Activated CD4-positive, alpha-beta T cell treated with anti-CD3 and anti-CD28 coated beads, Interleukin-2, Interleukin-4, amounts not matched to agents 100 ng/mL and 50 ng/mL, durations not matched to agents 16 hours and 8 hours (primary cell): ENCODE measurements at regions not wholly inside any gene's neighbourhood (a gene's known extent, or its start where the extent isn't known, plus 50 kb on each side); places are given as distances from the start of the nearest gene placed in this dataset.

Source experiments
- DNase-seq: peaks from one replicate; pipeline ENCODE4 v3.0.0-alpha.2; 2020; ENCODE audit warnings: low spot score

DNA sequence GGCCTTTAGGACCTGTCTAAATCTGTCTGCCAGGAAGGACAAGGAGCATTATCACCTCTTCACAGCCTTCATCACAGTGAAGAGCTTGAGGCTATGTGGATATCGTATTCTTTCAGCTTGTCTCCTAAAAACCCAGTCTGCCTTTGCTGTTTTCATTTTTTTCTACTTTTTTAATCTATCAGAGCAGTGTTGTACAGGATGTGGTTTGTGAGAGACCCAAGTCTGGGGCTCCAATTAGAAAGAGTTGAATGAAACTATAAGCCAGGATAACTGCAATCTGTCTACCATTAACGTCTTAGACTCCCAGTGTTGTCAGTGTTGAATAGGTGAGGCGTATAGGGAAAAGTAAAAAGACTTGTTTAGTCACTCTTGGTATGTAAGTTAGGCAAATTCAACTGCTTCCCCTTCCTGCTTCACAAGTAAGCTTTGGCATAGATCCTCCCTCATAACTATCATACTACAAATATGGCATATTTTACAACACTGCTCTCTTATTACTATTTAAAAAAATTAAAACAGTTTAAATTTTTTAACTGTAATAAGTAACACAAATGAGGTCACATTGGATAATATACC lies 1225.8 kb upstream of the PRMT6 start:
- DNase-seq = no peak

DNA sequence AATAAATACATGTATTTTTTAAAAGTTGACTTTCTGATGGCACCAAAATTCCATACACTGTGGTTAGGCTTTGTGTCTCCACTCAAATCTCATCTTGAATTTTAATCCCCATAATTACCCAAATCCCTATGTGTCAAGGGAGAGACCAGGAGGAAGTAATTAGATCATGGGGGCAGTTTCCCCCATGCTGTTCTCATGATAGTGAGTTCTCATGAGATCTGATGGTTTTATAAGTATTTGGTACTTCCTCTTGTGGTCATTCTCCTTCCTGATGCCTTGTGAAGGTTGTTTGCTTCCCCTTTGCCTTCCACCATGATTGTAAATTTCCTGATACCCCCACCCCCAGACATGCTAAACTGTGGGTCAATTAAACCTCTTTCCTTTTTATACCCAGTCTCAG lies 1218.4 kb upstream of the PRMT6 start:
- no peak for DNase-seq

DNA sequence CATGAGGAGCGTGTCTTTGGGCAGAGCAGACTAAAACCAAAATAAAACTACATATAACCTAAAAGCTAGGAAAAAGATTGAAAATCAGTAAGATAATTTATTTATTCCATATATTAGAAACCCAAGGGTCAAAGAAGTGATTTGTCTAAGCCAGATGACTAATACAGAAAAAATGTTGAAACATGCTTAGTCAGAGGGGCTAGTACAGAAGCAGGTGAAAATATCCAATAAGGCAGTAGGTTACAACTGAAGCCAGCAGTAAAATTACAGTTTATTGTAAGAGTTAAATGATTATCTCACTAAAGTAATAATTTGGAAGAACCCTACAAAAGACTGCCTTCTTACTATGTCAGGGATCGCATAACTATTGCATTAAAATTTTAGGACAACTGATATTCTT lies 1190.9 kb upstream of the PRMT6 start:
- DNase-seq = no peak

DNA sequence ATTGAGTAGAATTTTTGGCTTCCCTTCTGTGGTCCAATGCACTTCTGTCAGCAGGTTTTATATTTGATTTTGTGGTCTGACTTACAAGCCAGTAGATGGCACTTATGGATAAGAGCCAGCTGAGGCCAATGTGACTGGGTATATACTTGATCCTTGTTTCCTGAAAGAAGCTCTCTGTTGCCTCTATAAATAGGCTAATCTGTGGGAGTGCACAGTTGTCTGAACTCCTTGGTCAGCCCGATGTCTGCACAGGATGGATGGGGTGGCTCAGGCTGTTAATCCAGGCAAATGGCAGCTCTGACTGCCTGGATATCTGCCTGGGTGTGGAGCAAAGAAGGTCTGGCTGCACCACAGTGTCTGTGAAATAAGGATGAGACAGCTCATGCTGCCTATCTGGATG lies 1183.7 kb upstream of the PRMT6 start:
- no peak for DNase-seq

DNA sequence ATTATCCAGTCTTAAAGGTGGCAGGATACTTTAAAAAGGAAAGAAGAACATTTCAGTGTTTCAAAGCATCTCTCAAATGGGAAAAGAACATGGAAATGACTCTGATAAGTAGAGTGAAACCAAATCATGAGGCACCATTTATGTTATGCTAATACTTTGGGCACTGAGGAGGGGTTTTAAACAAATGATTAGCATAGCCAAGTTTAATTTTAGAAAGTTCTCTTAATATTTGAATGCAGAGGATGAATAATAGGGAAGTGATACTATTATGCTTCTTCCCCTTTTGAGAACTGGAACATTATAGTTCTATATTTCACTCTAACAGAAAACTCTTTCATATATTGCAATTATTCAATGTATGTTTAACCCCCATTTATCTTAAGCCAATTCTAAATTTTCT lies 1181.9 kb upstream of the PRMT6 start:
- no peak for DNase-seq

DNA sequence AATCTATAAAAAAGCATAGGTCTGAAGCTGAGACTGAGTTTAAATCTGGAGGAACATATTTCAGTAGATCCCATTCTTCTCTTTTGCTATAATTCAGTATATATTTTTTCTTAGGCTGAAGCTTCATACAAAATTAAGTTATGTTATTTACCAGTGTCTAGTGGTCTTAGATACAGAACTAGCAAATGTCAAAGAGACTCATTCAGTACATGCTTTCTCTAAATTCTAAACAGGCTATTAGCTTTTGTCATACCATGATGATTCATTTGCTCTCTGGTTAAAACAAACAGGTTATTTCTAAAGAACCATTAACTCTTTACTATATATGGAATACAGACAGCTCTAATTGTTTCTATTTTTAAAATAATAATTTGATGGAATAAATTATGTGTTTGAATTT lies 1170.2 kb upstream of the PRMT6 start:
- DNase-seq = no peak

DNA sequence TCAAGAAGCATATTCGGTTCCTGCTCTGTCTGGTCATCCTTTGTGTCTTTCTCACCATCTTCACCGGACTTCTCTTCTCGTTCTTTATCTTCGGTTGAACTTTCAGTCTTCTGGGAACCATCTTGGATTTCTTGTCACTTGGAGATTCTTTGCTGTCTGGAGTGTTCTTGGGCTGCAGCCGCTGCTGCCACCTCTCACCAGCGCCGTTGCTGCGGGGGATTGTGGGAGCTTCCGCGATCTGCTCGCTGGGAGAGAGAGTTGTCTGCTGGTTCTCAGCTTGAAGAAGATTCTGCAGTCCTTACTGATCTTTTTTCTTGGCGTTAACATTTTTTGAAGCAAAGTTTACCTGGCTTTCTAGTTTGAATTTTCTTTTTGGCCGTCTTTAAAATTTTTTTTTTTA lies 1165.2 kb upstream of the PRMT6 start:
- no peak for DNase-seq

DNA sequence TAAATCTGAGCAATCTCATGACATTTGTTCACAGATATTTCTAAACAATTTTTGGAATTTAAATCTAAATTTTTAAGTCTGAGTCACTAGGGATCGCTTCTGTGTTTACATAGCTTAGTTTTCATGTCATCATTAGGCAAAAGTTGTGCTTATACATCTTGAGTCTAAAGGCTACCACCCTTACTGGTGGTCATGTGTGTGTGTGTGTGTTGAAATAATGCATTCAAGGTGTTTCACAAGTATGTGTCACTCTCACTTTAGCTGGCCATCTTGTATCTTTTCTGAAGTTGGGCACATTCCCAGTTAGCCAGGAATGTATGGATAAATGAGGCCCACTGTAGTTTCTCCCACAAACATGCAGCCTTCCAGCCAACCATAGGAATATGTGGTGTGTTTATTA lies 1162.5 kb upstream of the PRMT6 start:
- no peak for DNase-seq

DNA sequence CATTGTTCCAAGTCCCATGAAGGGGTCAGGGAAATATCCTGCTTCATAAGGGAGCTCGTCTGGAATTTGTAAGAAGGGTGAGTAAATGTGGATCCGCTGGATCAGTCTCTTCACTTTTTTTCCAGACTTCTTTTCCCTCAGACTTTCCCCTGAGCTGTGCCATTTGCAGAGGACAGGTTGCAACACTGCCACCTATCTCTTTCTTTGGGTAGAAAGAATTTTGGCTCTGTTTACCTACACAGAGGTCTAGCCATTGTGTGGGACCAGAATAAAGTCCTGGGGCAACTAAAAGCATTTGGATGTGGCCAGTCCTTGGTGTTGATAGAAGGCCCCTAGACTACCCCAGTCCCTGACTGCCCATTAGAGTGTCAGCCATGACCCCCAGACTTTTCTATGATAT lies 1146.7 kb upstream of the PRMT6 start:
- no peak for DNase-seq

DNA sequence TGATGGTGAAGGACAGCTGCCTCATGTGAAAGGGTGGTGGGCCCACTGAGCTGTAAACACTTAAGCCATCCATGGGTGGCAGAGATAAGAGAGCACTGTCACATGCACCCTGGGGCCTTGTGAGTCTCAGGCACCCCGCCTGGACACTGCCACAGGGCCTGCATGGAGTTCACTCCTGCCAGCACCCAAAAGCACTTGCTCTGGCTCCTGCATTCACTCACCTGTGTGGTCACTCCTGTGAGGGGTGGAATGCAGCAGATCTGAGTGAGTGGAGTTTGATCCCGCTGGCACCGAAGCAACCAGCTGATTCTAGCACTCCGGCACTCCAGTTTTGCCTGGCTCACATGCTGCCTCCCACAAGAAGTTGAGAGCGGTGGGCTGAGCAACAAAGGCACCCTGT lies 1142.1 kb upstream of the PRMT6 start:
- no peak for DNase-seq

DNA sequence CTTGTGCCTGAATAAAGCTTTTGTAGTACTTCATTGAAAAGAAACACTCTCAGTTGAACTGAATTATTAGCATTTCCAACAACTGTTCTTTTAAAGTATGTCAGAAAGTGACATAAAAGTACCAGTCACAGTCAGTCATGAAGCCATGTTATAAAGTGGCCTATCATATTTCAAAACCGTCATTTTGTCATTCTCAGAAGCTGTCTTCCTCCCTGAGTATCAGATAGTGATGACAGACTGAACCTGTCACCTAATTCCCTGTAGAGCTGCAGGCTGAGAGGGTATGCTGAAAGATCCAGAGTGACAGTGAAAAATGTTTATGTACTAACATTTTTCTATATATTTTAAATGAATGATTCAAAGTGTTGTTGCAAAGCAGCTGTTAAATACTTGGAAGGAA lies 1121.7 kb upstream of the PRMT6 start:
- DNase-seq = no peak

DNA sequence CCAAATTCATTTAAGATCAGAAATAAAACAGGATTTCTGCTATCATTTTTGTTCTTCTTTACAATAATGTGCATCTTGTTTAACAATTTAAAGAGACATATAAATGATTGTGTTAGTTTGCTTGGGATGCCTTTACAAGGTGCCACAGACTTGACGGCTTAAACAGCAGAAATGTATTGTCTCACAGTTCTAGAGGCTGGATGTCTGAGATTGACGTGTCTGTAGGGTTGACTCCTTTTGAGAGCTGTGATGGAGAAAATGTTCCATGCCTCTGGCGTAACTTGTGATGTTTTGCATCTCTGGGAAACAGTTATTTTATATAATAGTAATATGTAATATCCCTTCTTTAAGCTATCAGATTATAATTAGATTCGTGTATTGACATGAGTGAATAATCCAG lies 1091.6 kb upstream of the PRMT6 start:
- no peak for DNase-seq

DNA sequence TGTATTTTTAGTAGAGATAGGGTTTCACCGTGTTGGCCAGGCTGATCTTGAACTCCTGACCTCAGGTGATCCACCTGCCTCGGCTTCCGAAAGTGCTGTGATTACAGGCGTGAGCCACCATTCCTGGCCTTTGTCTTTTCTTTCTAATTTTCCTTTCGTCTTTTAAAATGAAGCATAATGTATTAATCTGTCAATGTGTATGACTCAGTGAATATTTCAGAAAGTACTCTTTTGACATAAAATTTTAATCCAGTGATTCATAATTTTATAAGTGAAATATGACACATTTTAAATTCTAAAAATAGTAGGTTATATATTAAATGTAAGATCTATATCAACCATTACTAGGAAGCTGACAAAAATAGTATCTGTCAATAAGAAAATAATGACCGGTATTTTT lies 1059.0 kb upstream of the PRMT6 start:
- DNase-seq = no peak

DNA sequence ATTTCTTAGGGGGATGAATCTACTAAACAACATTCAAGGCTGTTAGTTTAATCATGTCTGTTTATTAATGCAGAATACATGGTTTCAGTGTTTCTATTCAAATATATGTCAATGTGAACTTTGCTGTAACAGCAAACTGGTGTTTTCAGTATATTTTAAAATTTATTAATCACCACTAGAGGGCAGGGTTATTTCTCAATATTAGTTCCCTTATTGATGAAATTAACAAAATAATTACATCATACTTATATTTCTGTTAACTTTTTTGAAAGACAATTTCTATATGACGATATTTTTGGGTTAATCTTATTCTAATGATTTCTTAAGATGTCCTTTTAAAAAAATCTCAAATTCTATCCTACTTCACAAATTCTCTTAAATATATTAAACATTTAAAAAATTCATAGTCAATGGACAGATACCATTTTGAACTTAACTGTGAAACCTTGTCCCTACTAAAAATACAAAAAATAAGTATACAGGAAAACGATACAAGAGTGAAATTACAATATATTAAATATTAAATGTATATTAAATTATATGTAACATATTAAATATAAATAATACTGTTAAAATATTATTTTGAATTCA lies 1034.1 kb upstream of the PRMT6 start:
- no peak for DNase-seq

DNA sequence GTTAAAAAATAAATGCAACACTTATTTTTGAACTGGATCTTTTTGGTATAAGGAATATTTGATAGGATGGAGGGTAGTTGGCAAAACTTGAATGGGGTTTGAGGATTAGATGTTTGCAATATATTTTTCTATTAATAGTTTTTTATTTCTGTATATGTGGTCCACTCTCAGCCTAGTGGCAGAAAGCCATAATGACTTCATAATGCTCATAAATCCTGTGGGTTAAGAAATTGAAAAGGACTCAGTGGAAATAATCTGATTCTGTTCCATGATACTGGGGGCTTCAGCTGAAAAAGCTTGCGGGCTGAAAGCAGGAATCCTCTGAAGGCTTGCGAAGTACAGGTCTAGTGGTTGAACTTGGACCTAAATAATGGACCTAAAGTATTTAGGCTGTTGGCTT lies 1028.6 kb upstream of the PRMT6 start:
- no peak for DNase-seq

DNA sequence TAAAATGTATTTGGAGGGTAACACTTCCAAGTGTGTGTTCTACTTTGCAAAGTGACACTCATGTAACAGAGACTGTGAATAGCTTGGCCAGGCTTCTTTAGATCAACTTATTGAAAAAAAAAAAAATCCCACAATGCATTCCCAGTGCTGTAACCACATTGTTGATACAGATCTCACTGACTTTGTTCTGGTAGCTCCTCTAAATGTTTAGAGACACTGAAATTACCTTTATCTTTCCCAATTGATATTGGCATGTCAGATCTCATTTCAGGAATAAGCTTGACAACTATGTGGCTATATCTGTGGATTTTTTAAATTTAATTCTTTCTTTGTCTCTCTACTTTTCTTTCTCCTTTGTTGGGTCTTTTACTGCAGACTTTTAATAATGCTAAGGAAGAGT lies 1018.9 kb upstream of the PRMT6 start:
- no peak for DNase-seq

DNA sequence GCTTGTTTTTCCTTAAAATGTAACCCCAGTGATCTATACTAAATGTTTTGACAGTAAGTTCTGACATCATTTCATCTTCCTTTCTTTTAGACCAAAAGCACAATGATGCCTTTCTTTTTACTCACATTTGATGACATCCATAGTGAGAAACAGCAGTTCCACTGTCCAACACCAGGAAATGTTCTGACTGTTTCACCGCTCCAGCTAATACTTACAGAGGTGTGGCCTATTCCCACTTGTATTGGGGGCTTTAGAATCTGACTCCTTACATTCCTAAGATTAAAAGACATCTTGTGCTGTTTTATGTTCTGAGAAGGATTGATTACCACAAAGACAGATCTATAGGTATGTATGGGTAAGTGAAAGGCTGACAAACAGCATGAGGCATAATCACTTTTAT lies 1018.2 kb upstream of the PRMT6 start:
- no peak for DNase-seq

DNA sequence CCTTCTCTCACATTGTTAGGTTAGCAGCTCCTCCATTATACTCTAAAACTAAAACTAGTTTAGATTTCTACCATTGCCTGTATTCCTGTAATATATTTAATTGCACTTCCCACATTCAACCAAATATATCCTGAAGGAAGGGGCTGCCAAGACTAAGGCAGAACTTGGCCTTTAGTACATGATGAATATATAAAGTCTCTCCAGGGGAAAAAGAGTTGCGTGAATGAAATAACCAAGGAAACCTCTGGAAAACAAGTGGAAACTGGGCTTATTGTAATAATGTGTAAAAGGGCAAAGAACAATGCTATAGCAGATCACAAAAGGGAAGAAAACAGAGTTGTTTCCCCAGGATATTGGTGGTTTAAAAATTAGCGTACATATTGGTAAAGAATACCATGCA lies 1012.5 kb upstream of the PRMT6 start:
- DNase-seq = no peak

DNA sequence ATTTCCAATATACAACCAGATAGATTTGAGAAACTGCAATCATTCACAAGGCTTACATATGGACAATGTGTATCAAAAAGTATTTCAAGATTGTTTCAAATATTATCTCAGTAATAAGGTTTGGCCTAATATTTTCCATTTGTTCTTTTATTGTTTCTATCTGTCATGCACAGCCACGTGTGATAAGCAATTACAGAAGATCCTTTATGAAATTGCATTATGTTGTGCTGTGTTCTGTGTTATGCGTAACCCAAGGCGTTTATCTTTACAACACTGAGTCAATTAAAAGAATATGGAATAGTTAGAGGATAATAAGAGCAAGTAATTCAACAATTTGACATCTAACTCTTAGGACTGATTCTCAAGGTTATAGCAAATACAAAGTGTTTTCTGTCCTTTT lies 1009.3 kb upstream of the PRMT6 start:
- DNase-seq = no peak

DNA sequence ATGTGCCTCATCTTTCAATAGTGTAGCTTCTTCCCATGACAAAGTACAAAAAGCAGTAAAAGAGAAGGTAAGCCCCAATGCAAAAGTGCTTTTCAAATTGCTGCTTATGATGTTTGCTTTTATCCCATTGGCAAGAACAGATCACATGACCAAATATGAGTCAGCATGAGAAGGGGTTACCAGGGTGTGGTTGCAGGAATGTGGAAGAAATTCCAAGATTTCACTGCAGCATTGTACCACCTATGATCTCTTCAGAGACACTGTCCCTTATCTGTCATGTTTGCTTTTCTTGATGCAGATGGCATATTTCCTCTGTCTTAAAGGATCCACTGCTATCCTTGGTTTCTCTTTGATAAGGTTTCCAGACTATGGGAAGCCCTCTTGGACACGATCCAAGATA lies 1006.9 kb upstream of the PRMT6 start:
- no peak for DNase-seq

DNA sequence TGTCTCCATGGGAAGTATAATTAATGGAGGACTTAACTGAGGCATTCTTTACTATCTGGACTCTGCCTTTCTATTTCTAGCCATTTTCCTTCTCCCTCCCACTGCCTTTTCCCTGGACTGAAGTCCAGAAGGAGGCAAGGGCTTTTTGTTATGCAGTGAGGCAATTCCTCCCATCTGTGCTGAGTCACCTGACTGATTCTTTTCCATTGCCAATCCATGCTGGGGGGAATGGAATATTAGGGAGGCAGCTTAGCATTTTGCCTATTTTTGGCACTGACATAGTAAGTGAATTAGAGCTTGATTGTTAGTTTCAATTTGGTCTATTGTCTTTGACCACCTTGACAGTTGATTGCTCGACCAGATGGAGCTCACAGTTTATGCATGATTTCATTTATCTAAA lies 1000.6 kb upstream of the PRMT6 start:
- no peak for DNase-seq

DNA sequence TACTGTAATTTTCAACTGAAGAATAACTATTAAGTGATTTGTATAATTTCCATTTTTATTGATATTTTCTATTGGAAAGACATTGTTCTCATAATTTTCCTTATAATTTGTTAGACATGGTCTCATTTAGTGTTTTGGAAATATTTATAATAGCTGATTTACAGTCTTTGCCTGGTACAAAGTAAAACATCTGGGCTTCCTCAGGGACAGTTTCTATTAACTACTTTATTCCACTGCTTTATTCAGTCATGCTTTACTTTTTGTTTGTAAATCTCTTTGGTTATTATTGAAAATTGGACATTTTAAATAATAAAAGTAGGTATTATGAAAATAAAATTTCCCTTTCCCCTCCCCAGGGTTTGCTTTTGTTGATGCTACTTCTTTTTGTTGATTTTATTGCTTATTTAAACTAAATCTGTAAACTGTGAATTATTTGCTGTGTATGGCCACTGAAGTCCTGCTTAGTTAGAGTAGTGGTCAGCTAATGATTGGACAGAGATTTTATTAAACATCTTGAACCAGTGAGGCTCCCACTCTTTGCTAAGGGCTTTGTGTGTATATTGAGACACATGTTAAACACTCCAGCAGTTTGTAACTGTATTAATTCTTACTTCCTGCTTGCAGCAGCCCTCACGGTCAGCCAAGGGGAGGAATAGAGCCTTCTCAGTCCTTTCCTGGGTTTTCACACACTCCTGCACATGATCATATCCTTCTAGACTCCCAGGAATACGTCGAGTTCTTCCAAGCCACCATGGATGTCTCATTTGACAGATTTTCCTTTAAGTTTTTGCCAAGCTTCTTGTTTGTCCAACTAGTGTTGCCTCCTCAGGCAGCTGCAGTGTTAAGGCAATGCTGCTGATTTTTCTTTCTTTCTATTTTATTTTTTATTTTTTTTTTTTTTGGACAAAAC lies 994.6 kb upstream of the PRMT6 start:
- DNase-seq = no peak

DNA sequence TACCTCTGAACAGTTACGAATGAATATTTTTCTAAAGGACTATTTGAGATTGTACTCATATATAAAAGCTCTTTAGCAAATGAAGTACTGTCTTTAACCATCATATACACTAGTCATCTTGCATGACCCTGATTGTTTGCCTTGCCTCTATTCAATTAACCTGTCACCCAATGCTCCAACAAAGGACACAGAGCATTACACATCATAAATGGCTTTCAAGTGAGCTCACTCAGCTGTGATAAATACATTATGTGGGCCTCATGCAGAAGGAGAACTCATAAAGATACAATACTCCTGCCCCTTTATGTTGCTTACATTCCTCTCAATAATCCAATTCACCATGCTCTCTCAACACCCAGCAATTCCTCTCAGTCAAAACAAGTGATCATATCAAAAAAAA lies 993.0 kb upstream of the PRMT6 start:
- DNase-seq = no peak
